HCT116 (cell line): ENCODE measurements at regions not wholly inside any gene's neighbourhood (a gene's known extent, or its start where the extent isn't known, plus 50 kb on each side); places are given as distances from the start of the nearest gene placed in this dataset.
"Not testable (repeated sequence)": the region's sequence is repeated elsewhere in the genome, so short reads cannot be mapped to it uniquely, and the experiment has no call there.

Source experiments
- ATAC-seq: fragments of 200-7000 bp; cut with Tn5 transposase; 2 replicates; pipeline ENCODE4 v1.9.1; 2020; ENCODE audit warnings: mild to moderate bottlenecking, moderate library complexity
- BruUV-seq: library from RNA; stranded (reverse); fragments of 400-500 nt; replicated peaks from 2 replicates; lab custom pipeline; 2021; lab: Mats Ljungman, UMichigan
- CTCF ChIA-PET: fragments of 300-600 bp; sonication (Branson Sonifier 250); formaldehyde crosslinking; loops from one replicate; lab custom pipeline; 2021; ENCODE audit warnings: antibody characterized with exemption; lab: Charles Lee
- POLR2A ChIA-PET: fragments of 300-600, 350-600 bp; sonication (Branson Sonifier 250); formaldehyde crosslinking; loops from one replicate; lab custom pipeline; 2021; ENCODE audit warnings: antibody characterized with exemption; lab: Charles Lee
- RAD21 ChIA-PET, 2 experiments: fragments of 300-600 bp; sonication (Branson Sonifier 250); formaldehyde crosslinking; loops; one replicate each; lab custom pipeline; 2023; ENCODE audit warnings: low total read pairs in 2 of 2; ENCODE audit not compliant: uncharacterized antibody in 2 of 2, unreplicated experiment in 2 of 2, low non-redundant PET in 1 of 2; lab: Charles Lee
- DNase-seq: peaks from one replicate; pipeline ENCODE4 v3.0.0-alpha.2; 2010; ENCODE audit warnings: low read depth, low spot score
- H2AFZ ChIP-seq: fragments of 200-600 bp; shearing (Covaris generic), sonication (generic); 2 replicates; pipeline ENCODE4 v1.6.1; 2017; ENCODE audit warnings: low read depth, mixed run types, mixed read lengths, antibody characterized with exemption, low read length; ENCODE audit not compliant: poor library complexity, severe bottlenecking
- H3K27ac ChIP-seq: 2 replicates; pipeline ENCODE4 v1.5.1; 2012; ENCODE audit warnings: low read depth, low read length
- H3K27me3 ChIP-seq: fragments of 200-600 bp; sonication (generic); 2 replicates; pipeline ENCODE4 v1.6.1; 2016; ENCODE audit warnings: mixed run types, low read length, mixed read lengths; ENCODE audit not compliant: insufficient read depth
- H3K36me3 ChIP-seq, 2 experiments: fragments of 200-500 bp in 1 of 2; fragments of 200-600 bp in 1 of 2; sonication (Bioruptor generic) in 1 of 2; sonication (generic) in 1 of 2; 2 replicates each; pipeline versions ENCODE4 v1.5.1 to v1.6.1; 2014 to 2016; ENCODE audit warnings: low read length in 2 of 2, inconsistent platforms in 1 of 2, mixed read lengths in 1 of 2, mixed run types in 1 of 2; ENCODE audit not compliant: insufficient read depth in 2 of 2, control insufficient read depth in 1 of 2
- H3K4me1 ChIP-seq, 2 experiments: fragments of 200-600 bp in 1 of 2; sonication (generic) in 1 of 2; 2 replicates each; pipeline versions ENCODE4 v1.5.1 to v1.6.1; 2012 to 2017; ENCODE audit warnings: low read length in 2 of 2, inconsistent platforms in 1 of 2, mild to moderate bottlenecking in 1 of 2, mixed read lengths in 1 of 2, mixed run types in 1 of 2, moderate library complexity in 1 of 2; ENCODE audit not compliant: insufficient read depth in 2 of 2, control insufficient read depth in 1 of 2
- H3K4me2 ChIP-seq: fragments of 200-600 bp; sonication (generic); 2 replicates; pipeline ENCODE4 v1.6.1; 2017; ENCODE audit warnings: mixed run types, low read length, mixed read lengths
- H3K4me3 ChIP-seq, 2 experiments: fragments of 200-600 bp in 1 of 2; sonication (generic) in 1 of 2; replicated peaks in 1 of 2; 2 replicates each; pipeline ENCODE4 v1.5.1; 2011 to 2016; ENCODE audit warnings: low read length in 2 of 2, control low read depth in 1 of 2, low read depth in 1 of 2, mild to moderate bottlenecking in 1 of 2, mixed read lengths in 1 of 2, mixed run types in 1 of 2
- H3K79me2 ChIP-seq: fragments of 200-600 bp; sonication (generic); 2 replicates; pipeline ENCODE4 v1.6.1; 2017; ENCODE audit warnings: mild to moderate bottlenecking, mixed run types, low read length, moderate library complexity, mixed read lengths; ENCODE audit not compliant: insufficient read depth
- H3K9ac ChIP-seq: fragments of 200-600 bp; sonication (generic); 2 replicates; pipeline ENCODE4 v1.6.1; 2016; ENCODE audit warnings: low read length, mixed read lengths
- H3K9me2 ChIP-seq: fragments of 200-600 bp; sonication (generic), shearing (Covaris generic); 2 replicates; pipeline ENCODE4 v1.6.1; 2017; ENCODE audit warnings: mixed run types, mild to moderate bottlenecking, moderate library complexity; ENCODE audit not compliant: insufficient read depth
- H3K9me3 ChIP-seq, 2 experiments: fragments of 200-500 bp in 1 of 2; fragments of 200-600 bp in 1 of 2; sonication (Bioruptor generic) in 1 of 2; sonication (generic) in 1 of 2; 2 replicates each; pipeline ENCODE4 v1.6.1; 2014 to 2017; ENCODE audit warnings: low read length in 2 of 2, mixed read lengths in 2 of 2, inconsistent platforms in 1 of 2, low read depth in 1 of 2, mild to moderate bottlenecking in 1 of 2, mixed run types in 1 of 2, moderate library complexity in 1 of 2; ENCODE audit not compliant: control insufficient read depth in 1 of 2, insufficient read depth in 1 of 2
- H4K20me1 ChIP-seq: fragments of 200-600 bp; sonication (generic), shearing (Covaris generic); 2 replicates; pipeline ENCODE4 v1.6.1; 2017; ENCODE audit warnings: mixed run types, mild to moderate bottlenecking, moderate library complexity; ENCODE audit not compliant: insufficient read depth
- EGR1 ChIP-seq: IDR thresholded peaks from 2 replicates; pipeline ENCODE4 v1.6.1; 2012; ENCODE audit warnings: low read depth
- JUND ChIP-seq: IDR thresholded peaks from 2 replicates; pipeline ENCODE4 v1.6.1; 2012
- SRF ChIP-seq: IDR thresholded peaks from 2 replicates; pipeline ENCODE4 v1.6.1; 2012; ENCODE audit warnings: low read depth
- TCF7L2 ChIP-seq: IDR thresholded peaks from 2 replicates; pipeline ENCODE4 v1.7.0; 2011; ENCODE audit warnings: borderline replicate concordance, inconsistent platforms; ENCODE audit not compliant: insufficient read depth, insufficient read length; ENCODE audit errors: extremely low read depth
- intact Hi-C: fragments of 100-400 bp; cut with micrococcal nuclease; formaldehyde crosslinking; loops from 2 replicates; pipeline ENCODE4 v1.10.0; 2022
- TF ChIP-seq, protein P1 (sequence below): IDR thresholded peaks from 2 replicates; pipeline ENCODE4 v1.6.1; 2012
- TF ChIP-seq, protein P2 (sequence below): IDR thresholded peaks from 2 replicates; pipeline ENCODE4 v1.6.1; 2012
- TF ChIP-seq, protein P3 (sequence below): IDR thresholded peaks from 2 replicates; pipeline ENCODE4 v1.6.1; 2011; ENCODE audit warnings: mild to moderate bottlenecking, low read length, moderate library complexity; ENCODE audit not compliant: insufficient replicate concordance; ENCODE audit errors: extremely low read depth
- TF ChIP-seq, protein P4 (sequence below): IDR thresholded peaks from 2 replicates; pipeline ENCODE4 v1.6.1; 2012; ENCODE audit warnings: low read depth
- TF ChIP-seq, protein P5 (sequence below), 3 experiments: fragments of 200-600 bp in 1 of 3; sonication (generic) in 1 of 3; IDR thresholded peaks in 2 of 3; conservative IDR thresholded peaks in 1 of 3; 2 replicates each; pipeline ENCODE4 v1.5.1; 2012 to 2017; ENCODE audit warnings: low read depth in 2 of 3, low read length in 2 of 3, antibody characterized with exemption in 1 of 3, borderline replicate concordance in 1 of 3, control low read depth in 1 of 3, mild to moderate bottlenecking in 1 of 3, mixed read lengths in 1 of 3, mixed run types in 1 of 3, moderate library complexity in 1 of 3; ENCODE audit not compliant: insufficient read depth in 1 of 3

DNA sequence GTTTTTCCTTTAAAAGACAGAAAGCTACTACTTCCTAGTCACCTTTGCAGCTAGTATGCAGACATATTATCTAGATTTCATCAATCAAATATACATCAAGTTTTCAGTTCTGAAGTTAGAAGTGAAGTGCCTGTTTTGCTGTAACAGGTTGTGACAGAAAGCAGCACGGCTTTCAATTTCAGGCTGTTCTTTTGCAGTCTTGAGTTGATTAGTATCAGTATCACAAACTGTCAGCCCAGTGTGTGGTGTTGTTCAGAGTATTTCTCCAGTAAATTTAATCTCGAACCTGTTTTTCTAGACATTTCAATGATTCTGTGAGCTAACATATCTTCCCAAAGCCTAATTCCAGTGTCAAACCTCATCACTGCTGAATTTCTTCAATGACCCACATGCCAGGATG, 1050.8 kb downstream of the DIPK2A start (continued):
- TF ChIP-seq, protein P1, sequence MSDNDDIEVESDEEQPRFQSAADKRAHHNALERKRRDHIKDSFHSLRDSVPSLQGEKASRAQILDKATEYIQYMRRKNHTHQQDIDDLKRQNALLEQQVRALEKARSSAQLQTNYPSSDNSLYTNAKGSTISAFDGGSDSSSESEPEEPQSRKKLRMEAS: no peak
- TF ChIP-seq JUND (no peak), TCF7L2 (no peak), EGR1 (no peak)
- TF ChIP-seq, protein P2, sequence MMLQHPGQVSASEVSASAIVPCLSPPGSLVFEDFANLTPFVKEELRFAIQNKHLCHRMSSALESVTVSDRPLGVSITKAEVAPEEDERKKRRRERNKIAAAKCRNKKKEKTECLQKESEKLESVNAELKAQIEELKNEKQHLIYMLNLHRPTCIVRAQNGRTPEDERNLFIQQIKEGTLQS: no peak

DNA sequence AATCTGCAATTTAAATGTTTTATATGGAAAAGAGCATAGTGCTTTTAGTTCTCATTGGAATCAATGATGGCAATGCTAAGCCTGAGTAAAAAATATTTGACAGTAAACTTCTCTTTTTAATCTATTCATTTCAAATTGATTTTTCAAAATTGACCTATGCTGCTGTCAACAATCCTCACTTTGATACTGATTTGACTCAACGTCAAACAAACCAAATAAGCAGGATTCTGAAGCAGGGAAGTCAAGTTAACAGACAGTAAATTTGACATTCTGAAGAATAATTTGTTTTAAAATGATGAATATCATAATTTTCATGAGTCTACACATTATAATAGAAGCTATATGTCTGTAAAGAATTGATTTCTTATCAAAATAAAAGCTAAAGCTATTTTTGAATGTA, 1053.1 kb downstream of the DIPK2A start:
- ChIA-PET CTCF (no interaction called here), RAD21 (no interaction called here), POLR2A (no interaction called here)
- Histone ChIP-seq H3K9me3 (no peaks in the 10 kb centered on the region), H3K4me1 (no peaks in the 10 kb centered on the region), H3K27ac (no peak overlapping the region), H3K4me2 (no peak overlapping the region), H2AFZ (no peak overlapping the region), H4K20me1 (no peaks in the 10 kb centered on the region), H3K27me3 (no peaks in the 10 kb centered on the region), H3K4me3 (no peak overlapping the region), H3K9me2 (no peaks in the 10 kb centered on the region), H3K36me3 (no peaks in the 10 kb centered on the region), H3K79me2 (no peaks in the 10 kb centered on the region), H3K9ac (no peak overlapping the region)
- intact Hi-C loops: no loop called here
- no TSS peak for BruUV-seq
- DNase-seq (no peak), ATAC-seq (no peak)
- TF ChIP-seq, protein P3, sequence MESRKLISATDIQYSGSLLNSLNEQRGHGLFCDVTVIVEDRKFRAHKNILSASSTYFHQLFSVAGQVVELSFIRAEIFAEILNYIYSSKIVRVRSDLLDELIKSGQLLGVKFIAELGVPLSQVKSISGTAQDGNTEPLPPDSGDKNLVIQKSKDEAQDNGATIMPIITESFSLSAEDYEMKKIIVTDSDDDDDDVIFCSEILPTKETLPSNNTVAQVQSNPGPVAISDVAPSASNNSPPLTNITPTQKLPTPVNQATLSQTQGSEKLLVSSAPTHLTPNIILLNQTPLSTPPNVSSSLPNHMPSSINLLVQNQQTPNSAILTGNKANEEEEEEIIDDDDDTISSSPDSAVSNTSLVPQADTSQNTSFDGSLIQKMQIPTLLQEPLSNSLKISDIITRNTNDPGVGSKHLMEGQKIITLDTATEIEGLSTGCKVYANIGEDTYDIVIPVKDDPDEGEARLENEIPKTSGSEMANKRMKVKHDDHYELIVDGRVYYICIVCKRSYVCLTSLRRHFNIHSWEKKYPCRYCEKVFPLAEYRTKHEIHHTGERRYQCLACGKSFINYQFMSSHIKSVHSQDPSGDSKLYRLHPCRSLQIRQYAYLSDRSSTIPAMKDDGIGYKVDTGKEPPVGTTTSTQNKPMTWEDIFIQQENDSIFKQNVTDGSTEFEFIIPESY: no peak
- TF ChIP-seq, protein P4, sequence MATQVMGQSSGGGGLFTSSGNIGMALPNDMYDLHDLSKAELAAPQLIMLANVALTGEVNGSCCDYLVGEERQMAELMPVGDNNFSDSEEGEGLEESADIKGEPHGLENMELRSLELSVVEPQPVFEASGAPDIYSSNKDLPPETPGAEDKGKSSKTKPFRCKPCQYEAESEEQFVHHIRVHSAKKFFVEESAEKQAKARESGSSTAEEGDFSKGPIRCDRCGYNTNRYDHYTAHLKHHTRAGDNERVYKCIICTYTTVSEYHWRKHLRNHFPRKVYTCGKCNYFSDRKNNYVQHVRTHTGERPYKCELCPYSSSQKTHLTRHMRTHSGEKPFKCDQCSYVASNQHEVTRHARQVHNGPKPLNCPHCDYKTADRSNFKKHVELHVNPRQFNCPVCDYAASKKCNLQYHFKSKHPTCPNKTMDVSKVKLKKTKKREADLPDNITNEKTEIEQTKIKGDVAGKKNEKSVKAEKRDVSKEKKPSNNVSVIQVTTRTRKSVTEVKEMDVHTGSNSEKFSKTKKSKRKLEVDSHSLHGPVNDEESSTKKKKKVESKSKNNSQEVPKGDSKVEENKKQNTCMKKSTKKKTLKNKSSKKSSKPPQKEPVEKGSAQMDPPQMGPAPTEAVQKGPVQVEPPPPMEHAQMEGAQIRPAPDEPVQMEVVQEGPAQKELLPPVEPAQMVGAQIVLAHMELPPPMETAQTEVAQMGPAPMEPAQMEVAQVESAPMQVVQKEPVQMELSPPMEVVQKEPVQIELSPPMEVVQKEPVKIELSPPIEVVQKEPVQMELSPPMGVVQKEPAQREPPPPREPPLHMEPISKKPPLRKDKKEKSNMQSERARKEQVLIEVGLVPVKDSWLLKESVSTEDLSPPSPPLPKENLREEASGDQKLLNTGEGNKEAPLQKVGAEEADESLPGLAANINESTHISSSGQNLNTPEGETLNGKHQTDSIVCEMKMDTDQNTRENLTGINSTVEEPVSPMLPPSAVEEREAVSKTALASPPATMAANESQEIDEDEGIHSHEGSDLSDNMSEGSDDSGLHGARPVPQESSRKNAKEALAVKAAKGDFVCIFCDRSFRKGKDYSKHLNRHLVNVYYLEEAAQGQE: no peak
- no peak for TF ChIP-seq SRF
- TF ChIP-seq, protein P5, sequence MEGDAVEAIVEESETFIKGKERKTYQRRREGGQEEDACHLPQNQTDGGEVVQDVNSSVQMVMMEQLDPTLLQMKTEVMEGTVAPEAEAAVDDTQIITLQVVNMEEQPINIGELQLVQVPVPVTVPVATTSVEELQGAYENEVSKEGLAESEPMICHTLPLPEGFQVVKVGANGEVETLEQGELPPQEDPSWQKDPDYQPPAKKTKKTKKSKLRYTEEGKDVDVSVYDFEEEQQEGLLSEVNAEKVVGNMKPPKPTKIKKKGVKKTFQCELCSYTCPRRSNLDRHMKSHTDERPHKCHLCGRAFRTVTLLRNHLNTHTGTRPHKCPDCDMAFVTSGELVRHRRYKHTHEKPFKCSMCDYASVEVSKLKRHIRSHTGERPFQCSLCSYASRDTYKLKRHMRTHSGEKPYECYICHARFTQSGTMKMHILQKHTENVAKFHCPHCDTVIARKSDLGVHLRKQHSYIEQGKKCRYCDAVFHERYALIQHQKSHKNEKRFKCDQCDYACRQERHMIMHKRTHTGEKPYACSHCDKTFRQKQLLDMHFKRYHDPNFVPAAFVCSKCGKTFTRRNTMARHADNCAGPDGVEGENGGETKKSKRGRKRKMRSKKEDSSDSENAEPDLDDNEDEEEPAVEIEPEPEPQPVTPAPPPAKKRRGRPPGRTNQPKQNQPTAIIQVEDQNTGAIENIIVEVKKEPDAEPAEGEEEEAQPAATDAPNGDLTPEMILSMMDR (IDR thresholded peaks at IDR 0.05 in 2 of 3, conservative IDR thresholded peaks at IDR 0.05 in 1 of 3; ENCODE audit: borderline replicate concordance in 1 of 3, insufficient read depth in 1 of 3, low read depth in 2 of 3, low read length in 2 of 3): no peak

DNA sequence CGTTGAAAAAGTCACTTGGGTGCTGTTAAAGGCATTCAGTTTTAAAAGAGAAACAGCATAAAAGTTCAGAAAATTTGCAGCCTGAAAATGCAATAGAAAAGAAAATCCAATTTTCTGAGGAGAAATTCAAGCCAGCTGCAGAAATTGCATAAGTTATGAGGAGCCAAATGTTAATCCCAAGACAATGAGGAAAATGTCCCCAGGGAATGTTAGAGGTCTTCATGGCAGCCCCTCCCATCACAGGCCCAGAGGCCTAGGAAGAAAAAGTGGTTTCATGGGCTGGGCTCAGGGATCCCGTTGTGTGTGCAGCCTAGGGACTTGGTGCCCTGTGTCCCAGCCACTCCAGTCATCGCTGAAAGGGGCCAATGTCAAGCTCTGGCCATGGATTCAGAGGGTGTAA, 1055.6 kb downstream of the DIPK2A start:
- DNase-seq, H3K79me2 ChIP-seq, H3K36me3 ChIP-seq, H3K27me3 ChIP-seq, H3K27ac ChIP-seq, ATAC-seq, POLR2A ChIA-PET, H3K4me1 ChIP-seq, H3K4me2 ChIP-seq, H4K20me1 ChIP-seq, H3K4me3 ChIP-seq, BruUV-seq, RAD21 ChIA-PET, CTCF ChIA-PET, H2AFZ ChIP-seq, H3K9ac ChIP-seq, H3K9me2 ChIP-seq, intact Hi-C loops, H3K9me3 ChIP-seq: not testable (repeated sequence)
